ENCODE measurements at regions not wholly inside any gene's neighbourhood (a gene's known extent, or its start where the extent isn't known, plus 50 kb on each side); places are given as distances from the start of the nearest gene placed in this dataset.

- Mint-ChIP-seq H3K27ac (ENCODE audit: low read depth, unreplicated experiment) (no peak overlapping the region), H3K4me1 (ENCODE audit: insufficient read depth, unreplicated experiment) (no peaks in the 10 kb centered on the region), H3K36me3 (ENCODE audit: insufficient read depth, unreplicated experiment) (peaks cover 5% of the 10 kb centered on the region), H3K27me3 (ENCODE audit: insufficient read depth, unreplicated experiment) (no peaks in the 10 kb centered on the region), H3K4me3 (ENCODE audit: unreplicated experiment) (no peak overlapping the region), H3K9me3 (ENCODE audit: unreplicated experiment) (no peaks in the 10 kb centered on the region)
- no peak for TF ChIP-seq CTCF (IDR thresholded peaks at IDR 0.05; ENCODE audit: unreplicated experiment)
- peak; percentile 9 for DNase-seq (ENCODE audit: unreplicated experiment)
- BruUV-seq (replicated peaks), result no TSS peak
- ChIA-PET POLR2A (interaction anchor here (0.7 to 1.4 kb wide), 2 partner anchors 74 to 91 kb away, joined by 3 to 4 read pairs; no protein-coding TSS in a partner anchor), CTCF (no interaction called here)
- intact Hi-C loops (cut with micrococcal nuclease), result no loop called here
Measured at GRCh38 chr3:153069598-153070510, 92.2 kb upstream of the RAP2B start.

GRCh38 chr3:153070511-153070868, 91.5 kb upstream of the RAP2B start:
- Mint-ChIP-seq H3K4me1 (ENCODE audit: insufficient read depth, unreplicated experiment) (no peaks in the 10 kb centered on the region), H3K27ac (ENCODE audit: low read depth, unreplicated experiment) (no peak overlapping the region), H3K4me3 (ENCODE audit: unreplicated experiment) (no peak overlapping the region), H3K27me3 (ENCODE audit: insufficient read depth, unreplicated experiment) (no peaks in the 10 kb centered on the region), H3K9me3 (ENCODE audit: unreplicated experiment) (no peaks in the 10 kb centered on the region), H3K36me3 (ENCODE audit: insufficient read depth, unreplicated experiment) (peaks cover 5% of the 10 kb centered on the region)
- DNase-seq (ENCODE audit: unreplicated experiment), result no peak
- no peak for TF ChIP-seq CTCF (IDR thresholded peaks at IDR 0.05; ENCODE audit: unreplicated experiment)
- BruUV-seq (replicated peaks), result no TSS peak
- ChIA-PET POLR2A (no interaction called here), CTCF (no interaction called here)
- intact Hi-C loops (cut with micrococcal nuclease), result no loop called here

GRCh38 chr3:153072382-153072781, 89.6 kb upstream of the RAP2B start:
- no peak overlapping the region for H3K4me3 Mint-ChIP-seq (ENCODE audit: unreplicated experiment)
- DNase-seq (ENCODE audit: unreplicated experiment), result no peak
- intact Hi-C loops (cut with micrococcal nuclease), result no loop called here
- H3K27me3 Mint-ChIP-seq (ENCODE audit: insufficient read depth, unreplicated experiment), result no peaks in the 10 kb centered on the region
- H3K4me1 Mint-ChIP-seq (ENCODE audit: insufficient read depth, unreplicated experiment), result no peaks in the 10 kb centered on the region
- no TSS peak for BruUV-seq (replicated peaks)
- H3K36me3 Mint-ChIP-seq (ENCODE audit: insufficient read depth, unreplicated experiment), result peaks cover 5% of the 10 kb centered on the region
- ChIA-PET POLR2A (no interaction called here), CTCF (no interaction called here)
- H3K9me3 Mint-ChIP-seq (ENCODE audit: unreplicated experiment), result no peaks in the 10 kb centered on the region
- no peak for TF ChIP-seq CTCF (IDR thresholded peaks at IDR 0.05; ENCODE audit: unreplicated experiment)
- no peak overlapping the region for H3K27ac Mint-ChIP-seq (ENCODE audit: low read depth, unreplicated experiment)

- Mint-ChIP-seq H3K4me1 (ENCODE audit: insufficient read depth, unreplicated experiment) (no peaks in the 10 kb centered on the region), H3K36me3 (ENCODE audit: insufficient read depth, unreplicated experiment) (peaks cover 4% of the 10 kb centered on the region), H3K4me3 (ENCODE audit: unreplicated experiment) (no peak overlapping the region), H3K9me3 (ENCODE audit: unreplicated experiment) (no peaks in the 10 kb centered on the region), H3K27ac (ENCODE audit: low read depth, unreplicated experiment) (no peak overlapping the region), H3K27me3 (ENCODE audit: insufficient read depth, unreplicated experiment) (no peaks in the 10 kb centered on the region)
- ChIA-PET CTCF (no interaction called here), POLR2A (interaction anchor here (0.7 kb wide), 1 partner anchor 76 kb away, joined by 3 read pairs; no protein-coding TSS in a partner anchor)
- TF ChIP-seq CTCF (IDR thresholded peaks at IDR 0.05; ENCODE audit: unreplicated experiment), result no peak
- no TSS peak for BruUV-seq (replicated peaks)
- intact Hi-C loops (cut with micrococcal nuclease), result no loop called here
- DNase-seq (ENCODE audit: unreplicated experiment), result no peak
Measured at GRCh38 chr3:153072856-153073255, 89.2 kb upstream of the RAP2B start.
